HG02678 (cell line): ENCODE measurements at regions not wholly inside any gene's neighbourhood (a gene's known extent, or its start where the extent isn't known, plus 50 kb on each side); places are given as distances from the start of the nearest gene placed in this dataset.
"Not testable (repeated sequence)": the region's sequence is repeated elsewhere in the genome, so short reads cannot be mapped to it uniquely, and the experiment has no call there.

Experiments
- ATAC-seq: cut with Tn5 transposase; IDR thresholded peaks from one replicate; pipeline ENCODE4 v1.9.1; 2021; ENCODE audit warnings: mild to moderate bottlenecking, moderate library complexity; ENCODE audit not compliant: unreplicated experiment

DNA sequence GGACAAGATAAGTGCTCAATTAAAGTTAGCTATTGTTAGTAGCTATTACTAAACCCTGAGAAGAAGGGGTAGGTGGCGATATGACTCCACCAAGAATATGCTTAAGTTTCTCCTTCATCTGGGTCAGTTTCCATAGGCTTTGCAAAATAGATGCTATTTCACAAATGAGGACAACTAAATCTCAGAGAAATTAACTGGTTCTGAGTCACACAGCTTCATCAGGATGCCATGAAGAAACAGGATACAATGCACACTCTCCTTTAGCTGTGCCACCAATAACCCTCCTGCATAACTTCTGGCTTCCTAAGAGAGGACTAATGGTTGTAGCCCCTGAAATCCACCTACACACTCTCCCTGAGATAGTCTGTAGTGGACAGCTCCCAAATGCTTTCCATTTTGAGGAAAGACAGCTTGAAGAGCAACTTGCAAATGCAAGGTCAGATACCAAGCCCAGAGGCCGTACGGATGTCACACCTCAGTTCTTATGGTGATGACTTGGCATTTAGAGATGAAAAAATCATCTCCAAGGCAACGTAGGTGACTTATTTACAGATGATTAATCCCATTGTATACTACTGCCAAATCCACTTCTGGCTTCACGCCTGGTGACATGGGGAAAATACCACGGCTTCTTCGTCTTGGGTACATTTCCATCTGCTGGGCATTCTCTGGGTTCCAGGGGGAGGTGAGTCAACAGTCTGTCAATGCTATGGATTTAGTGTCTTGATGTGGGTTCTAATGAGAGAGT is 251.4 kb upstream of the IL12B start:
- ATAC-seq = no peak

GRCh38 chr5:159582756-159583541 is 252.7 kb upstream of the IL12B start:
- ATAC-seq = no peak

- no peak for ATAC-seq
Measured at GRCh38 chr5:159586921-159587320, 256.6 kb upstream of the IL12B start.

GRCh38 chr5:159588941-159589340 is 258.7 kb upstream of the IL12B start:
- no peak for ATAC-seq

DNA sequence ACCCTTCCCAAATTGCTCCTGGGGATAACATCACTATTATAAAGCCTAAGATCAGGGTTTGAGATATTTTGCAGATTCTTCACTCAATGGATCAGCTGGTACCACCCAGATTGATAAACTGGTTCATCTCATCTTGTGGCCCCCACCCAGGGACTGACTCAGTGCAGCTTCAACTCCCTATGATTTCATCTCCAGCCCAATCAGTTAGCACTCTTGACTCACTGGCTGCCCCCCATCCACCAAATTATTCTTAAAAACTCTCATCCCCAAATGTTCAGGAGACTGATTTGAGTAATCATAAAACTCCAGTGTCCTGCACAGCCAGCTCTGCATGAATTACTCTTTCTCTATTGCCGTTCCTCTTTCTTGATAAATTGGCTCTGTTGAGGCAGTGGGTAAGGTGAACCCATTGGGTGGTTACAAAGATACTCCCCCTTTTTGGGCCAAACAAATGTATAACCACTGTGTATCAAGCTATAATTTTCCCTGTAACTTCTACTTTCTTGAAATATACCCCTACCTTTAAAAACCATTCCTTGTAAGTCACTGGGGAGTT is 263.3 kb upstream of the IL12B start:
- ATAC-seq = no peak

DNA sequence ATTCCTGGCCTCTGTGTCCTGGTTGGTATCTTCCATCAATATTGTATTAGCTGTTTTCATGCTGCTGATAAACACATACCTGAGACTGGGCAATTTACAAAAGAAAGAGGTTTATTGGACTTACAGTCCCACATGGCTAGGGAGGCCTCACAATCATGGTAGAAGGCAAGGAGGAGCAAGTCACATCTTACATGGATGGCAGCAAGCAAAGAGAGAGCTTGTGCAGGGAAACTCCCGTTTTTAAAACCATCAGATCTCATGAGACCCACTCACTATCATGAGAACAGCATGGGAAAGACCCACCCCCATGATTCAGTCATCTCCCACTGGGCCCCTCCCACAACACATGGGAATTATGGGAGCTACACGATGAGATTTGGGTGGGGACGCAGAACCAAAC is 265.3 kb upstream of the IL12B start:
- ATAC-seq = not testable (repeated sequence)

- no peak for ATAC-seq
Measured at GRCh38 chr5:159601216-159601615, 270.9 kb upstream of the IL12B start.

DNA sequence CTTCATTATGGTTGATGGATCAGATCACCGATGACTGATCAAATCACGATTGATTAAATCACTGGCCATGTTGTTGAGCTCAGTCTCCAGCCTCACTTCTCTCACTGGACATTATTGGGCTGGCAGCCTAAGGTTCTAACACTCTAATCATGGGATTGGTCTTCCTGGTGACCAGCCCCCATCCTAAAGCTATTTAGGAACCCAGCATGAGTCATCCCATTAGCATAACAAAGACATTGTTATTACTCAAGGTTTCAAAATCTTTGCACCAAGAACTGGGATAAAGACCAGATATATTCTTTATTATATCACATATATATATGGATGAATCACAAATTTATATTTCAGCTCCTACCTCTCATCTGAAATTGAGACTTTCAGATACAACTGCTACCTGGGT is 272.1 kb upstream of the IL12B start:
- no peak for ATAC-seq

DNA sequence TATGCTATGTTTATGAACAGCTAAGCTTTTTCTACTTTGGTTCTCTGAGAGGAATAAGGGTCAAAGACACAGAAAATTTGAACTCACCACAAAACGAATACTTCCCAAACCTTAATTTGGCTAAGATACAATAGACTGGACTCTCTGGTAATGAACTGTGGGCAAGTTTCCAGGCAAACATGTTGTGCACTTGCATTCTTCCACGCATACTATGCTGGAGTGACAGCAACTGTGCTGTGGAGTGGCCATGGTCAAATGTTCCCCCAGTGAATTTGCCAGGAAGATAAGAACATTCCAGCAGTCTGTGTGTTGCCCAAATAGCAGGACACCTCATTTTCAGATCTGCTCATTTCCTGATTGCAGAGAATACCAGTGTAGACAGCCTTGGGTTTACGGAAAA is 275.3 kb upstream of the IL12B start:
- ATAC-seq = no peak

- no peak for ATAC-seq
Measured at GRCh38 chr5:159609359-159609758, 279.1 kb upstream of the IL12B start.

DNA sequence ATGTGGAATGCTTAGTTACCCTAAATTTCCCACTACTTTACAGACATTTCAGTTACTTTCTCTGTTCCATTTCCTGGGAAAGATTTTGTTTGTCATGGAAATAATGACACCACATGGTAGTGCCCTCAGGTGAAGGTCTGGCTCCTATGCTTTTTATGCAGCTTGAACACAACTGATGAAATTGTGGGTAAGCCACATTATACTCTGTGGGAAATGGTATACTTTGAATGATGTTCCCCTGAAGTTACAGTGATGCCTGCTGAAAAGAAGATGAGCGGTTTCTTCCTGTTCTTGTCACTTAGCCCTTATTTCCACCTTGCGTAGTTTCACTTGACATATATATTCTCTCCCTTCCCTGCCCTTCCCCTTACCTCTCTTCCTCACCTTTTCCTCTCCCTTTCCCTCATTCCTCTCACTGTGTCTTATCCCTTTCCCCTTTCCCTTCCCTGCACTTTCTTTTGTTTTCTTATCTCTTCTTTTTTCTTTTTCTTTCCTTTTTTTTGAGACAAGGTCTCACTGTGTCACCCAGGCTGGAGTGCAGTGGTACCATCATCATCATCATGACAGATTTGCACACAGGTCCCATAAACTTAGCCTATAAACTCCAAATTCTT is 280.8 kb upstream of the IL12B start:
- ATAC-seq = no peak

DNA sequence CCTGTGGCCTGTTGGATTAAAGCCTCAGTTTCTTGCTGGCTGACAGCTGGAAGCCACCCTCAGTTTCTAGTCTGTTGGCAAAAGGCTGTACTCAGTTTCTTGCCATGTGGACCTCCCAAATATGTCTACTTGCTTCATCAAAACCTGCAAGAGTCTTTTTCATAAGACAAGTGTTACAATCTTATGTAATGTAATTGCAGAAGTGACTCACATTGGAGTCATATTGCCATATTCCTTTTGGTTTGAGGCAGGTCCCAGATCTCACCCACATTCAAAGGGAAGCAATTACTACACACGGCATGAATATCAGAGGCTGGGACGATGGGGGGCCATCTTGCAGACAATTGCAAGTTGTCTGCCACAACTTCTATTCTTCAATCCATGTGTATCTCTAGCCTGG is 286.7 kb upstream of the IL12B start:
- no peak for ATAC-seq

DNA sequence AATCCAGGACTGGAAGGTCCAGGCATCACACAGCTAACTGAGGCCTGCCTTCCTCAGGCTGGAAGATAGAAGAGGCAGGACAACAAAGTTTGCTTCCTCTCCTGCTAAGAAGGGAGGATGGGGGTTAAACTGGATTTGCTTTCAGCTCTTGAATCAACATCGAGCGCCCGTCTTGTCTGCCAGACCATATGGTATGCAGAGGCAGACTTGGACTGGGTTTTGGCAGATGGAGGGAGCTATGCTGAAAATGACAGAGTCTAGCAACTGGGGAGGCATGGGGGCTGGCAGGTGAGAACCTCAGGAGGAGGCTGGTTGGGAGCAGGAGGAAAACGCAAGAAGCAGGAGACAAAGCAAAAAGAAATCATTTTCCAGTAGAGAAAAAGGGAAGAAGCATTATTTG is 289.5 kb upstream of the IL12B start:
- no peak for ATAC-seq

DNA sequence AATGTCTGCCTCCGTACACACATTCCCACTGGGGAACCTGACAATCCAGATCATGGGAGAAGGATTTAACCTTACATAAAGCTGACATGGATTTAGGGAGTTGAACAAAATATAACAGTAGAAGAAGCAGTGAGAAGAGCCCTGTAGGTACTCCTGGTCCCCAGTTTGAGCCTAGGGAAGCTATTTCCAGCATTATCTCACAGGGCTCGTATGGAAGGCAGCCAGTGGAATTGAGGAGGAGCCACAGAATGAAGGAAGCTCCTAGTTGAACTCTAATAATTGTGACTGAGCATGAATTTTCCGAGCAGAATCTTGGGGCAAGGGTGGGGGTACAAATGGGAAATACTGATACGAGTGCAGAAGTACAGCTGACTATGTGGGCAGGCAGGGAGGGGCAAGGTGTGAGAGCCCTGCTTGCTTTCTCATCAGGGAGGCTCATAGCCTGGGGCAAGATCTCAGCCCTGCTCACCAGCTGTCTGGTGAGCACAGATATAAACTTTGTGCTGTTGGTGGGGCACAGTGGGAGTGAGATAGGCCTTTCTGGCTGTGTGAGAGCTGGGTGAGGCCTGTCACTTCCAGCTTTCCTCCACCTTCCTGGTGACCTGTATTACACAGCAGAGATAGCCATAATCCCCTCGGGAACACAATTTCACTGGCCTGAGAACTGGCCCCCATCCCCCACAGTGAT is 290.7 kb upstream of the IL12B start:
- no peak for ATAC-seq

DNA sequence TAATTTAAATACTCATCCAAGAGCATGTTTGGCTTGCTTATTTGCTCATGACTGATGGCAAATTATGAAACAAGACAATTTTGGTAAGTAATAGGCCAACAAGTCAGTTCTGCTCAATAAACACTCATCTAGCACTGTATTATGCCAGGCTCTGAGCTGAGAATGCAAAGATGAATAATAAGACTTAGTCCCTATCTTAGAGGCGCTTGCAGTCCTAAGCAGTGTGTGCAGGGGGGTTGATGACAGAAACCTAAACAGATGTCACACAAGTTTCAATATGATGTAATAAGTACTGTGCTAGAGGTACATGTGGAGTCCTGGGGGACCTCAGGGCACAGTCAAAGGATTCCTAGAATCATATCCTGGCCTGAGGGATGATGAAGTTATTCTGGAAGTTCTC is 287.6 kb upstream of the ADRA1B start:
- ATAC-seq = no peak

DNA sequence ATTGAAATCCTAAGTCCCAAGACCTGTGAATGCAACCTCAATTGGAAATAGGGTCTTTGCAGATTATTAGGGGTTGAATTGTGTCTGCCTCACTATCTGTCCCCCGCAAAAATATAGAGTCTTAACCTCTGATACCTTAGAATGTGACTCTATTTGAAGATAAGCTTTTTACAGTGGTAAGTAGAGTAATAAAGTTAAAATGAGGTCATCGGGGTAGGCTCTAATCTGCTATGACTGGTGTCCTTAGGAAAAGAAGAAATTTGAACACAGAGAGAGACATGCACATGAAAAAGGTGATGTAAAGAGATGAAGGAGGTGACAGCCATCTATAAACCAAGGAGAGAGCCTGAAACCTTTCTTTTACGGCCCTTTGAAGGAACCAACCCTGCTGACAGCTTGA is 287.1 kb upstream of the ADRA1B start:
- ATAC-seq = no peak

DNA sequence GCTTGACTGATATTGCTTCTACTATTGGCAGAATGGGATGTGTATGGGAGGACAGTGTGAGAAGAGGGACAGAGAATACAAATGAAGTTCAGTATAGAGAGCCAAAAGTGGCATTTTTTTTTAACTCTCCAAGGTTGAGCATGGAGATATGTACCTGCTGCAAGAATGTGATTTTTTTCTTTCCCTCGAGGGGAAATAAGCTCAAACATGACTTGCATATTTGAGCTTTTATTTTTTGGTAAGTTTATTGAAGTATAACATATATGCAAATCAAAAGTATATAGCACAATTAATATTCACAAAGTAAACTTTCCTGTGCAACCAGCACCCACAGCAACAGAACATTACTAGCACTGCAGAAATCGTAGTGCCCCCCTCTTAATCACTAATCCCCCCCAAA is 285.7 kb upstream of the ADRA1B start:
- ATAC-seq = no peak

- no peak for ATAC-seq
Measured at GRCh38 chr5:159631001-159631400, 285.3 kb upstream of the ADRA1B start.

GRCh38 chr5:159632866-159633265 is 283.4 kb upstream of the ADRA1B start:
- ATAC-seq = no peak

GRCh38 chr5:159638481-159638880 is 277.8 kb upstream of the ADRA1B start:
- no peak for ATAC-seq

- no peak for ATAC-seq
Measured at GRCh38 chr5:159638954-159639559, 277.2 kb upstream of the ADRA1B start.
